ENCODE measurements at regions not wholly inside any gene's neighbourhood (a gene's known extent, or its start where the extent isn't known, plus 50 kb on each side); places are given as distances from the start of the nearest gene placed in this dataset.

GRCh38 chr5:135251093-135251492, 147.9 kb downstream of the MACROH2A1 start:
- TF ChIP-seq CTCF (IDR thresholded peaks at IDR 0.05) (no peak), POLR2A (IDR thresholded peaks at IDR 0.05) (no peak), EP300 (IDR thresholded peaks at IDR 0.05; ENCODE audit: low read depth) (no peak), POLR2AphosphoS5 (IDR thresholded peaks at IDR 0.05) (no peak)
- Histone ChIP-seq H3K9me3 (no peaks in the 10 kb centered on the region), H3K36me3 (no peaks in the 10 kb centered on the region), H3K27me3 (no peaks in the 10 kb centered on the region), H3K4me1 (peaks cover 4 to 14% (median 7%) of the 10 kb centered on the region in 4 donors), H3K4me3 (no peak overlapping the region), H3K27ac (no peak overlapping the region)
- DNase-seq = no peak
- in situ Hi-C loops (cut with MboI; ENCODE audit: low pct_ligation_motif_present in 1 of 4, low pct_unique_long_range_greater_than_20kb in 1 of 4, low sequenced_read_pairs in 3 of 4) = no loop called here
- intact Hi-C loops (cut with DNase I; ENCODE audit: low total_unique reads) = no loop called here
- WGBS, 2 donors (ENCODE audit: low coverage in 1 of 2) = 90 to 91% methylated on average over 4 to 8 of the region's 8 CpGs

DNA sequence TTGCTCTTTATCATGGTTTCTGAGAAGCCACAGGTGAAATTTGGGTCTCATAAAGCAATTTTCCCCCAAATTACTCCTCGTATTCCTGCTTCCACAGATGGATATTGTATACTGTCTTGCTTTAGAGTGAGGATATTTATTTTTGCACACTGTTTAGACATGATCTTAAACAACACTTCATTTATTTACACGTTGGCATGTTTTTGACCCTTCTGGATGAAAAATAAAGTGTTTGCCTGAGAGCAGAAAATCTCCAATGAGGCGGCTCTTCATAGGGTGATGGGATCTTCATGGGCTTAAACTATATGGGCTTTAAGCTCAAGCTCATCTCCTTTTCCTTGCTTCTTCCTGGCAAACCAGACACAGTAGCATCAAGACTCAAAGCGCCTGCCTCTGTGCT, 148.4 kb downstream of the MACROH2A1 start:
- H3K36me3 ChIP-seq = no peaks in the 10 kb centered on the region
- no peak overlapping the region for H3K27ac ChIP-seq
- in situ Hi-C loops (cut with MboI; ENCODE audit: low pct_ligation_motif_present in 1 of 4, low pct_unique_long_range_greater_than_20kb in 1 of 4, low sequenced_read_pairs in 3 of 4) = no loop called here
- H3K27me3 ChIP-seq = no peaks in the 10 kb centered on the region
- WGBS, 2 donors (ENCODE audit: low coverage in 1 of 2) = 70 to 71% methylated on average over 2 to 4 of the region's 4 CpGs
- H3K4me3 ChIP-seq = no peak overlapping the region
- intact Hi-C loops (cut with DNase I; ENCODE audit: low total_unique reads) = no loop called here
- TF ChIP-seq POLR2AphosphoS5 (IDR thresholded peaks at IDR 0.05) (no peak), CTCF (IDR thresholded peaks at IDR 0.05) (no peak), EP300 (IDR thresholded peaks at IDR 0.05; ENCODE audit: low read depth) (no peak), POLR2A (IDR thresholded peaks at IDR 0.05) (no peak)
- no peaks in the 10 kb centered on the region for H3K9me3 ChIP-seq
- H3K4me1 ChIP-seq = peaks cover 8 to 18% (median 12%) of the 10 kb centered on the region in 4 donors
- DNase-seq = no peak

- in situ Hi-C loops (cut with MboI; ENCODE audit: low pct_ligation_motif_present in 1 of 4, low pct_unique_long_range_greater_than_20kb in 1 of 4, low sequenced_read_pairs in 3 of 4) = no loop called here
- Histone ChIP-seq H3K4me3 (no peak overlapping the region), H3K4me1 (peaks cover 12 to 28% (median 17%) of the 10 kb centered on the region in 4 donors), H3K9me3 (no peaks in the 10 kb centered on the region), H3K27ac (no peak overlapping the region), H3K27me3 (no peaks in the 10 kb centered on the region), H3K36me3 (no peaks in the 10 kb centered on the region)
- TF ChIP-seq POLR2AphosphoS5 (IDR thresholded peaks at IDR 0.05) = no peak
- no peak for TF ChIP-seq POLR2A (IDR thresholded peaks at IDR 0.05)
- no peak for TF ChIP-seq CTCF (IDR thresholded peaks at IDR 0.05)
- no peak for TF ChIP-seq EP300 (IDR thresholded peaks at IDR 0.05; ENCODE audit: low read depth)
- intact Hi-C loops (cut with DNase I; ENCODE audit: low total_unique reads) = no loop called here
- DNase-seq = no peak
- WGBS, 2 donors (ENCODE audit: low coverage in 1 of 2) = 80 to 86% methylated on average over 1 to 5 of the region's 5 CpGs
These were observed 149.4 kb downstream of the MACROH2A1 start for GRCh38 chr5:135249658-135250057.

DNA sequence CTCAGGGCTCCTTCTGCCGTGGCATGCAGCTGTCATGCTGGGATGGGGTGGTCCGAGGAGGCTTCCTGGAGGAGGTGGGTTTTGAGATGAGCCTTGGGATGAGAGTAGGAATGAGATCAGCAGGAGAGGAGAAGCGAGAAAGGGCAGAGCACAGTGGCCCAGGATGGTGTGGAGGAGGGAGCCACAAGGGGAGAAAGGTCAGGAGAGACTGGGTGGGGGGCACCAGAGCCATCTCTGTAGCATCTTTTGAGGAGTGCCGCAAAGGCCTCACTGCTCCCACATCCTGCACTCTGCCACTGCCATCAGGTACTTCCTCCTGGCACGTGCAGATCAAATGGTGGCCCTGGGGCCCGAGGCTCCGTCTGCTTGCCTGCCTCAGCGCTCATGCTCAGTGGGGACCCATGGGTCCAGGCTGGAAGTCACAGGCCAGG, 150.2 kb downstream of the MACROH2A1 start:
- in situ Hi-C loops (cut with MboI; ENCODE audit: low pct_ligation_motif_present in 1 of 4, low pct_unique_long_range_greater_than_20kb in 1 of 4, low sequenced_read_pairs in 3 of 4) (no loop called here), intact Hi-C loops (cut with DNase I; ENCODE audit: low total_unique reads) (no loop called here)
- no peak for TF ChIP-seq POLR2AphosphoS5 (IDR thresholded peaks at IDR 0.05)
- TF ChIP-seq POLR2A (IDR thresholded peaks at IDR 0.05) = no peak
- TF ChIP-seq CTCF (IDR thresholded peaks at IDR 0.05) = no peak
- no peak for TF ChIP-seq EP300 (IDR thresholded peaks at IDR 0.05; ENCODE audit: low read depth)
- WGBS, 2 donors (ENCODE audit: low coverage in 1 of 2) = 43 to 87% methylated on average over 1 to 8 of the region's 8 CpGs
- Histone ChIP-seq H3K9me3 (no peaks in the 10 kb centered on the region), H3K27ac (no peak overlapping the region), H3K4me3 (no peak overlapping the region), H3K27me3 (no peaks in the 10 kb centered on the region), H3K4me1 (peaks cover 14 to 34% (median 20%) of the 10 kb centered on the region in 4 donors), H3K36me3 (no peaks in the 10 kb centered on the region)
- DNase-seq = no peak
